ENCODE measurements at regions not wholly inside any gene's neighbourhood (a gene's known extent, or its start where the extent isn't known, plus 50 kb on each side); places are given as distances from the start of the nearest gene placed in this dataset.

DNA sequence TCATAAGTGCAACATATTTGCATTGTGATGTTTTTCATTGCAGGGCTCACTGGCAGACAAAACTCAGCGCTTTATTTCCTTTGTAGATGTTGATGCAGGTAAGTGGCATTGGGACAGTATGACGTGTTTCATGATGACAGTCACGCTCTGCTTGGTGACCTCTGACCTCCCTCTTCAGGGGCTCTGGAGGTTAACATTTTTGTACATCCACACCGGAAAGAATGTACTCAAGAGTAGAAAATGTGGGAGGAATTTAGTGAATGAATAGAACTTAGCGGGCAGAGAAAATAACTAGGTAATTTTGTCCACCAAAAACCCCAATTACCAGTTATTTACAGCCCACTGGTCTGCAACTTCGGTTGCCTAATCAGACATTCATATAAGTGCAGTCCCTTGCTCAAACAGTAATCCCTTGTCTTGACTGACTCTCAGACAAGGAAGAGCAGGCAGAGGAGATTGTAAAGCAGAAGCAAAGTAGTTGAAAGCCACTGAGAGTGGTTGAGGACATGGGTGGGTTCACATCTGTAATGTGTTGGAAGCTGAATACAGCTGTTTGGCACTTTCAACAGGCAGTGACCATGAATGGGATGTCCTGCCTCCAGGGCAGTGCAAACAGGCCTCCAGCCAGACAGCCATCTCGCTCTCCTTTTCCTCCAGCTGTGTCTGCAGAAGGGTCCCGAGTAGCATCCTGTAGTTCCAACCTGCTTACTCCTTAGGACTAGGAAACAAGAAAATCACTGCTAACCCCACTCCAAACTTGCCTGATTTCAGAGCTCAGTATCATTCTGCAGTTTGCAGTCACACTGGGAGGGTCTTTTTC, 188.9 kb downstream of the NRIP1 start:
- no peak overlapping the region for H2AFZ ChIP-seq (ENCODE audit: low read depth)
- H3K4me2 ChIP-seq: no peak overlapping the region
- H3K79me2 ChIP-seq (ENCODE audit: insufficient read depth, low read depth): no peaks in the 10 kb centered on the region
- H3K27me3 ChIP-seq (ENCODE audit: insufficient read depth, low read depth): no peaks in the 10 kb centered on the region
- H3K36me3 ChIP-seq (ENCODE audit: insufficient read depth): no peaks in the 10 kb centered on the region
- H3K4me3 ChIP-seq (IDR thresholded peaks at IDR 0.05; ENCODE audit: insufficient read depth, low read depth, low read length): no peak overlapping the region
- no peak for TF ChIP-seq CTCF (conservative IDR thresholded peaks at IDR 0.05; ENCODE audit: low read depth, low read length)
- no peaks in the 10 kb centered on the region for H4K20me1 ChIP-seq (ENCODE audit: insufficient read depth)
- no peak overlapping the region for H3K27ac ChIP-seq
- H3K9ac ChIP-seq: no peak overlapping the region
- no peaks in the 10 kb centered on the region for H3K4me1 ChIP-seq (ENCODE audit: low read depth, poor library complexity, severe bottlenecking)

- Histone ChIP-seq H3K4me1 (ENCODE audit: low read depth, poor library complexity, severe bottlenecking) (no peaks in the 10 kb centered on the region), H3K4me3 (IDR thresholded peaks at IDR 0.05; ENCODE audit: insufficient read depth, low read depth, low read length) (no peak overlapping the region), H3K4me2 (no peak overlapping the region), H3K36me3 (ENCODE audit: insufficient read depth) (no peaks in the 10 kb centered on the region), H3K9ac (no peak overlapping the region), H3K27ac (no peak overlapping the region), H2AFZ (ENCODE audit: low read depth) (no peak overlapping the region), H4K20me1 (ENCODE audit: insufficient read depth) (no peaks in the 10 kb centered on the region), H3K79me2 (ENCODE audit: insufficient read depth, low read depth) (no peaks in the 10 kb centered on the region), H3K27me3 (ENCODE audit: insufficient read depth, low read depth) (no peaks in the 10 kb centered on the region)
- no peak for TF ChIP-seq CTCF (conservative IDR thresholded peaks at IDR 0.05; ENCODE audit: low read depth, low read length)
These were observed 189.6 kb downstream of the NRIP1 start for GRCh38 chr21:14875186-14875585.

DNA sequence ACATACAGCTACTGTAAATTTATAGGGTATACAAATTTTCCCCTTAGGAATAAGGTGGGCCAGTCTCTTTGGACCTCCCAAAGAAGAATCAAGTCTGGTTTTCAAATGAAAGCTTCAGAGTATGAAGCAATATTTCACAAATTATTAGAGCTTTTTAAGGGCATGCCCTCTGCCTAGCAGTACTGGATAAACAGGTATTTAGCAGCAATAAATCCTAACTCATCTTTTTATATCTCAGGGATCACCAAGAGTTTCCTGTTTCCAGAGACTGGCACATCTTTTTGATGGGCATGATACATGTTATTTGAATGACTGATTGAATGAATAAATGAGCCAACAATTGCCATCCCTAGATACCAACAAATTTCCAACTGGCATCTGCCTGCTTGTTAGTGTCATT, 190.4 kb downstream of the NRIP1 start:
- TF ChIP-seq CTCF (conservative IDR thresholded peaks at IDR 0.05; ENCODE audit: low read depth, low read length): no peak
- H3K27ac ChIP-seq: no peak overlapping the region
- H3K36me3 ChIP-seq (ENCODE audit: insufficient read depth): no peaks in the 10 kb centered on the region
- no peak overlapping the region for H3K4me3 ChIP-seq (IDR thresholded peaks at IDR 0.05; ENCODE audit: insufficient read depth, low read depth, low read length)
- no peaks in the 10 kb centered on the region for H3K4me1 ChIP-seq (ENCODE audit: low read depth, poor library complexity, severe bottlenecking)
- H3K4me2 ChIP-seq: no peak overlapping the region
- no peaks in the 10 kb centered on the region for H3K79me2 ChIP-seq (ENCODE audit: insufficient read depth, low read depth)
- no peak overlapping the region for H3K9ac ChIP-seq
- no peak overlapping the region for H2AFZ ChIP-seq (ENCODE audit: low read depth)
- H4K20me1 ChIP-seq (ENCODE audit: insufficient read depth): no peaks in the 10 kb centered on the region
- no peaks in the 10 kb centered on the region for H3K27me3 ChIP-seq (ENCODE audit: insufficient read depth, low read depth)

DNA sequence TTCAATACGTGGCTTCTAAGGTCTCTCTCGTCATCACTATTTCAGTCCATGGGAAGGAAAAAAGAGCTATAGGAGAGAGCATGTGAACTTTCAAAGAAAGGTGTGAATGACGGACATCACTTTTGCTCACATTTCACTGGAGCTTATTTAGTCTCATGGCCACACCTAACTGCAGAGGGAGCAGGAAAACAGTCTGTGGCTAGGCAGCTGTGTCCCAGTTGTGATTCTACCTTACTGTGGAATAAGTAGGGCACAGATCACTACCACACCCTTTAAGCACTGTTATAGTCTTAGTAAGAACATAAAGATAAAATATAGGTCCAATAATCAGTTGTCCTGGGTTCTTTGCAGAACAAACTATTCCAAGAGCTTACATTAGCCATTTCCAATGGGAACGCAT, 192.9 kb downstream of the NRIP1 start:
- no peaks in the 10 kb centered on the region for H3K4me1 ChIP-seq (ENCODE audit: low read depth, poor library complexity, severe bottlenecking)
- TF ChIP-seq CTCF (conservative IDR thresholded peaks at IDR 0.05; ENCODE audit: low read depth, low read length): no peak
- no peak overlapping the region for H2AFZ ChIP-seq (ENCODE audit: low read depth)
- H3K9ac ChIP-seq: no peak overlapping the region
- H3K36me3 ChIP-seq (ENCODE audit: insufficient read depth): no peaks in the 10 kb centered on the region
- no peak overlapping the region for H3K4me3 ChIP-seq (IDR thresholded peaks at IDR 0.05; ENCODE audit: insufficient read depth, low read depth, low read length)
- H3K27ac ChIP-seq: no peak overlapping the region
- H3K4me2 ChIP-seq: no peak overlapping the region
- H4K20me1 ChIP-seq (ENCODE audit: insufficient read depth): no peaks in the 10 kb centered on the region
- no peaks in the 10 kb centered on the region for H3K79me2 ChIP-seq (ENCODE audit: insufficient read depth, low read depth)
- no peaks in the 10 kb centered on the region for H3K27me3 ChIP-seq (ENCODE audit: insufficient read depth, low read depth)
